HG03565 (cell line): ENCODE measurements at regions not wholly inside any gene's neighbourhood (a gene's known extent, or its start where the extent isn't known, plus 50 kb on each side); places are given as distances from the start of the nearest gene placed in this dataset.
"Not testable (repeated sequence)": the region's sequence is repeated elsewhere in the genome, so short reads cannot be mapped to it uniquely, and the experiment has no call there.

Experiments
- ATAC-seq: cut with Tn5 transposase; IDR thresholded peaks from one replicate; pipeline ENCODE4 v1.9.1; 2021; ENCODE audit warnings: mild to moderate bottlenecking, moderate library complexity; ENCODE audit not compliant: unreplicated experiment

GRCh38 chr11:129503646-129504045, 128.0 kb downstream of the BARX2 start:
- no peak for ATAC-seq

- ATAC-seq: no peak
Measured at GRCh38 chr11:129505266-129505665, 129.6 kb downstream of the BARX2 start.

GRCh38 chr11:129508163-129508562, 132.5 kb downstream of the BARX2 start:
- ATAC-seq: no peak

- ATAC-seq: no peak
Measured at GRCh38 chr11:129528296-129528695, 152.6 kb downstream of the BARX2 start.

- no peak for ATAC-seq
Measured at GRCh38 chr11:129530154-129530895, 154.7 kb downstream of the BARX2 start.

GRCh38 chr11:129533395-129533794, 157.7 kb downstream of the BARX2 start:
- ATAC-seq: no peak

- no peak for ATAC-seq
Measured at GRCh38 chr11:129536338-129536737, 160.7 kb downstream of the BARX2 start.

GRCh38 chr11:129538323-129538722, 162.7 kb downstream of the BARX2 start:
- ATAC-seq: no peak

GRCh38 chr11:129543515-129544290, 168.1 kb downstream of the BARX2 start:
- ATAC-seq: no peak

GRCh38 chr11:129544691-129545090, 169.0 kb downstream of the BARX2 start:
- ATAC-seq: no peak

- ATAC-seq: no peak
Measured at GRCh38 chr11:129546266-129546665, 170.6 kb downstream of the BARX2 start.

- ATAC-seq: no peak
Measured at GRCh38 chr11:129557421-129557820, 181.8 kb downstream of the BARX2 start.

- ATAC-seq: no peak
Measured at GRCh38 chr11:129569007-129569406, 193.4 kb downstream of the BARX2 start.

GRCh38 chr11:129572667-129573066, 197.0 kb downstream of the BARX2 start:
- not testable (repeated sequence) for ATAC-seq

GRCh38 chr11:129573161-129573560, 197.5 kb downstream of the BARX2 start:
- ATAC-seq: no peak

- ATAC-seq: no peak
Measured at GRCh38 chr11:129574431-129574830, 198.8 kb downstream of the BARX2 start.

GRCh38 chr11:129576652-129577051, 201.0 kb downstream of the BARX2 start:
- no peak for ATAC-seq

GRCh38 chr11:129578006-129578405, 202.4 kb downstream of the BARX2 start:
- ATAC-seq: no peak

GRCh38 chr11:129580278-129580677, 204.6 kb downstream of the BARX2 start:
- ATAC-seq: no peak

- ATAC-seq: no peak
Measured at GRCh38 chr11:129584316-129584715, 208.7 kb downstream of the BARX2 start.

- no peak for ATAC-seq
Measured at GRCh38 chr11:129589190-129589860, 213.7 kb downstream of the BARX2 start.
